ENCODE measurements at regions not wholly inside any gene's neighbourhood (a gene's known extent, or its start where the extent isn't known, plus 50 kb on each side); places are given as distances from the start of the nearest gene placed in this dataset.

DNA sequence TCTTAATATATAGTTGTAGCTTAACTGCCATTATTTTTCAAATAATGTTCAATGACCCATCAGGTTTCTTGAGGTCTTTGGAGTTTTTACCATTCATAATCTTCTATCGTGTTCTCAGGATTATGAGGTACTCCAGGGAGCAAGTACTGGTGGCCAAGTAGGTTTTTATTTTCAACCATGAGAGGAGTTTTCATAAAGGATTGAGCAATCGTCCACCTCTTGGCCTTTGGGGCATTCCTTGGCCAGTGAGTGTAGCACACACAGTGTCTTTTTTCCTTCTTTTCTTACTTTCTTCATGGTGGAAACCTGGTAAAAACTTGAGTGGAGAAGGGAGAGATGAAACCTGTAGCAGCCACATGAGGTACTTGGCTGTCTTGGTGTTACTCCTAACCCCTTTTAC lies 567.0 kb upstream of the NR3C2 start:
- TF ChIP-seq, protein P1, sequence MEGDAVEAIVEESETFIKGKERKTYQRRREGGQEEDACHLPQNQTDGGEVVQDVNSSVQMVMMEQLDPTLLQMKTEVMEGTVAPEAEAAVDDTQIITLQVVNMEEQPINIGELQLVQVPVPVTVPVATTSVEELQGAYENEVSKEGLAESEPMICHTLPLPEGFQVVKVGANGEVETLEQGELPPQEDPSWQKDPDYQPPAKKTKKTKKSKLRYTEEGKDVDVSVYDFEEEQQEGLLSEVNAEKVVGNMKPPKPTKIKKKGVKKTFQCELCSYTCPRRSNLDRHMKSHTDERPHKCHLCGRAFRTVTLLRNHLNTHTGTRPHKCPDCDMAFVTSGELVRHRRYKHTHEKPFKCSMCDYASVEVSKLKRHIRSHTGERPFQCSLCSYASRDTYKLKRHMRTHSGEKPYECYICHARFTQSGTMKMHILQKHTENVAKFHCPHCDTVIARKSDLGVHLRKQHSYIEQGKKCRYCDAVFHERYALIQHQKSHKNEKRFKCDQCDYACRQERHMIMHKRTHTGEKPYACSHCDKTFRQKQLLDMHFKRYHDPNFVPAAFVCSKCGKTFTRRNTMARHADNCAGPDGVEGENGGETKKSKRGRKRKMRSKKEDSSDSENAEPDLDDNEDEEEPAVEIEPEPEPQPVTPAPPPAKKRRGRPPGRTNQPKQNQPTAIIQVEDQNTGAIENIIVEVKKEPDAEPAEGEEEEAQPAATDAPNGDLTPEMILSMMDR (IDR thresholded peaks at IDR 0.05; ENCODE audit: borderline replicate concordance, extremely low read depth, low read length, poor library complexity, severe bottlenecking) = no peak
- TF ChIP-seq EZH2 (IDR thresholded peaks at IDR 0.05; ENCODE audit: borderline replicate concordance, low read depth, low read length, severe bottlenecking) = no peak
